Natural killer cell (primary cell): ENCODE measurements at regions not wholly inside any gene's neighbourhood (a gene's known extent, or its start where the extent isn't known, plus 50 kb on each side); places are given as distances from the start of the nearest gene placed in this dataset.

ENCODE experiments used
- ATAC-seq, 3 donors: fragments of 150-1000 bp in 2 of 3; fragments of 200-7000 bp in 1 of 3; cut with Tn5 transposase; 1 replicate in 1 of 3; 2 replicates in 2 of 3; pipeline ENCODE4 v1.10.0; 2021; ENCODE audit warnings: mild to moderate bottlenecking in 2 of 3, moderate library complexity in 2 of 3
- DNase-seq, 2 donors: peaks; one replicate each; pipeline versions ENCODE4 v3.0.0 to v3.0.0-alpha.2; 2013 to 2021; ENCODE audit warnings: mixed read lengths in 1 of 2
- H3K27ac ChIP-seq: one replicate; pipeline ENCODE4 v1.5.1; 2013; ENCODE audit warnings: mild to moderate bottlenecking, low read length
- H3K27me3 ChIP-seq: one replicate; pipeline ENCODE4 v1.6.1; 2013; ENCODE audit warnings: low read length; ENCODE audit not compliant: control insufficient read depth, insufficient read depth
- H3K36me3 ChIP-seq: one replicate; pipeline ENCODE4 v1.6.1; 2013; ENCODE audit warnings: low read length; ENCODE audit not compliant: control insufficient read depth, insufficient read depth
- H3K4me1 ChIP-seq: one replicate; pipeline ENCODE4 v1.6.1; 2013; ENCODE audit warnings: low read length; ENCODE audit not compliant: control insufficient read depth, insufficient read depth
- H3K4me3 ChIP-seq: one replicate; pipeline ENCODE4 v1.5.1; 2013; ENCODE audit warnings: low read length
- H3K9me3 ChIP-seq: one replicate; pipeline ENCODE4 v1.6.1; 2013; ENCODE audit warnings: low read length; ENCODE audit not compliant: control insufficient read depth, insufficient read depth
- H3K27ac Mint-ChIP-seq, 2 donors: one replicate each; pipeline ENCODE4 v1.8.0; 2022; ENCODE audit warnings: mild to moderate bottlenecking in 2 of 2, mixed read lengths in 2 of 2, moderate library complexity in 1 of 2
- H3K27me3 Mint-ChIP-seq, 2 donors: one replicate each; pipeline ENCODE4 v1.8.0; 2022; ENCODE audit warnings: low read depth in 2 of 2, mixed read lengths in 2 of 2
- H3K36me3 Mint-ChIP-seq: one replicate; pipeline ENCODE4 v1.8.0; 2022; ENCODE audit warnings: mixed read lengths
- H3K4me1 Mint-ChIP-seq, 2 donors: one replicate each; pipeline ENCODE4 v1.8.0; 2022; ENCODE audit warnings: mixed read lengths in 2 of 2
- H3K4me3 Mint-ChIP-seq: one replicate; pipeline ENCODE4 v1.8.0; 2022; ENCODE audit warnings: mild to moderate bottlenecking, moderate library complexity, mixed read lengths
- H3K9me3 Mint-ChIP-seq, 2 donors: one replicate each; pipeline ENCODE4 v1.8.0; 2022; ENCODE audit warnings: mixed read lengths in 2 of 2
- CTCF ChIP-seq: fragments of 200-600 bp; IDR thresholded peaks from one replicate; pipeline ENCODE4 v1.8.0; 2022; ENCODE audit warnings: antibody characterized with exemption
- WGBS: methylation state at CpG from one replicate; pipeline ENCODE4 v1.1.7; 2013; ENCODE audit warnings: missing lambda C conversion rate; ENCODE audit not compliant: insufficient coverage; 5-methylcytosine and 5-hydroxymethylcytosine counted together
- intact Hi-C: fragments of 100-400 bp; cut with micrococcal nuclease; formaldehyde crosslinking; loops from one replicate; pipeline ENCODE4 v1.14.2; 2022

GRCh38 chr2:52862801-52863200 lies 904.8 kb upstream of the CHAC2 start:
- Mint-ChIP-seq H3K27ac (no peak overlapping the region), H3K4me1 (no peaks in the 10 kb centered on the region), H3K4me3 (no peak overlapping the region), H3K36me3 (no peaks in the 10 kb centered on the region), H3K9me3 (peaks cover 5 to 7% of the 10 kb centered on the region in 2 donors), H3K27me3 (no peaks in the 10 kb centered on the region)
- ATAC-seq = no peak
- no peak for DNase-seq
- H3K36me3 ChIP-seq = no peaks in the 10 kb centered on the region
- no peak overlapping the region for H3K4me3 ChIP-seq
- H3K27ac ChIP-seq = no peak overlapping the region
- H3K4me1 ChIP-seq = no peaks in the 10 kb centered on the region
- no CpG with 5 or more reads among the region's 3 CpGs for WGBS
- TF ChIP-seq CTCF = no peak
- intact Hi-C loops = no loop called here
- no peaks in the 10 kb centered on the region for H3K27me3 ChIP-seq
- no peaks in the 10 kb centered on the region for H3K9me3 ChIP-seq

- no peaks in the 10 kb centered on the region for H3K4me1 ChIP-seq
- Mint-ChIP-seq H3K27me3 (no peaks in the 10 kb centered on the region), H3K27ac (no peak overlapping the region), H3K36me3 (no peaks in the 10 kb centered on the region), H3K4me3 (no peak overlapping the region), H3K4me1 (no peaks in the 10 kb centered on the region), H3K9me3 (peaks cover 6 to 7% of the 10 kb centered on the region in 2 donors)
- H3K36me3 ChIP-seq = no peaks in the 10 kb centered on the region
- ATAC-seq = no peak
- intact Hi-C loops = no loop called here
- no peaks in the 10 kb centered on the region for H3K27me3 ChIP-seq
- H3K4me3 ChIP-seq = no peak overlapping the region
- no peak for DNase-seq
- H3K27ac ChIP-seq = no peak overlapping the region
- no peak for TF ChIP-seq CTCF
- WGBS = 74% methylated on average over 4 of the region's 4 CpGs
- H3K9me3 ChIP-seq = no peaks in the 10 kb centered on the region
Observed at GRCh38 chr2:52861596-52861995, 906.0 kb upstream of the CHAC2 start.

GRCh38 chr2:52859065-52859464 lies 908.5 kb upstream of the CHAC2 start:
- H3K4me1 Mint-ChIP-seq = no peaks in the 10 kb centered on the region
- no peak for TF ChIP-seq CTCF
- intact Hi-C loops = no loop called here
- H3K9me3 Mint-ChIP-seq = peaks cover 12 to 15% of the 10 kb centered on the region in 2 donors
- H3K4me3 Mint-ChIP-seq = no peak overlapping the region
- no peaks in the 10 kb centered on the region for H3K36me3 Mint-ChIP-seq
- H3K4me3 ChIP-seq = no peak overlapping the region
- DNase-seq = no peak
- no peaks in the 10 kb centered on the region for H3K27me3 Mint-ChIP-seq
- ATAC-seq = no peak
- H3K36me3 ChIP-seq = no peaks in the 10 kb centered on the region
- 10% methylated on average over 2 of the region's 2 CpGs for WGBS
- H3K27ac Mint-ChIP-seq = no peak overlapping the region
- no peak overlapping the region for H3K27ac ChIP-seq
- peaks cover 4% of the 10 kb centered on the region for H3K9me3 ChIP-seq
- H3K4me1 ChIP-seq = no peaks in the 10 kb centered on the region
- no peaks in the 10 kb centered on the region for H3K27me3 ChIP-seq

GRCh38 chr2:52857722-52858121 lies 909.9 kb upstream of the CHAC2 start:
- Histone ChIP-seq H3K9me3 (peaks cover 5% of the 10 kb centered on the region), H3K36me3 (no peaks in the 10 kb centered on the region), H3K27ac (no peak overlapping the region), H3K4me1 (no peaks in the 10 kb centered on the region), H3K27me3 (no peaks in the 10 kb centered on the region), H3K4me3 (no peak overlapping the region)
- no peak for TF ChIP-seq CTCF
- Mint-ChIP-seq H3K4me3 (no peak overlapping the region), H3K27ac (no peak overlapping the region), H3K9me3 (peaks cover 20% of the 10 kb centered on the region in 2 donors), H3K27me3 (no peaks in the 10 kb centered on the region), H3K4me1 (no peaks in the 10 kb centered on the region), H3K36me3 (no peaks in the 10 kb centered on the region)
- DNase-seq = no peak
- intact Hi-C loops = no loop called here
- WGBS = 100% methylated on average over 2 of the region's 3 CpGs
- no peak for ATAC-seq
